Stimulated activated CD4-positive, alpha-beta T cell treated with anti-CD3 and anti-CD28 coated beads, Interleukin-4, amount 100 ng/mL, for 48 hours (primary cell): ENCODE measurements at regions not wholly inside any gene's neighbourhood (a gene's known extent, or its start where the extent isn't known, plus 50 kb on each side); places are given as distances from the start of the nearest gene placed in this dataset.
A peak's percentile ranks its signal among the peaks of the same experiment; 100 is the strongest.
"Not testable (repeated sequence)": the region's sequence is repeated elsewhere in the genome, so short reads cannot be mapped to it uniquely, and the experiment has no call there.

Source experiments
- DNase-seq, 2 donors: peaks; one replicate each; pipeline ENCODE4 v3.0.0-alpha.2; 2020; ENCODE audit warnings: low read depth in 2 of 2

DNA sequence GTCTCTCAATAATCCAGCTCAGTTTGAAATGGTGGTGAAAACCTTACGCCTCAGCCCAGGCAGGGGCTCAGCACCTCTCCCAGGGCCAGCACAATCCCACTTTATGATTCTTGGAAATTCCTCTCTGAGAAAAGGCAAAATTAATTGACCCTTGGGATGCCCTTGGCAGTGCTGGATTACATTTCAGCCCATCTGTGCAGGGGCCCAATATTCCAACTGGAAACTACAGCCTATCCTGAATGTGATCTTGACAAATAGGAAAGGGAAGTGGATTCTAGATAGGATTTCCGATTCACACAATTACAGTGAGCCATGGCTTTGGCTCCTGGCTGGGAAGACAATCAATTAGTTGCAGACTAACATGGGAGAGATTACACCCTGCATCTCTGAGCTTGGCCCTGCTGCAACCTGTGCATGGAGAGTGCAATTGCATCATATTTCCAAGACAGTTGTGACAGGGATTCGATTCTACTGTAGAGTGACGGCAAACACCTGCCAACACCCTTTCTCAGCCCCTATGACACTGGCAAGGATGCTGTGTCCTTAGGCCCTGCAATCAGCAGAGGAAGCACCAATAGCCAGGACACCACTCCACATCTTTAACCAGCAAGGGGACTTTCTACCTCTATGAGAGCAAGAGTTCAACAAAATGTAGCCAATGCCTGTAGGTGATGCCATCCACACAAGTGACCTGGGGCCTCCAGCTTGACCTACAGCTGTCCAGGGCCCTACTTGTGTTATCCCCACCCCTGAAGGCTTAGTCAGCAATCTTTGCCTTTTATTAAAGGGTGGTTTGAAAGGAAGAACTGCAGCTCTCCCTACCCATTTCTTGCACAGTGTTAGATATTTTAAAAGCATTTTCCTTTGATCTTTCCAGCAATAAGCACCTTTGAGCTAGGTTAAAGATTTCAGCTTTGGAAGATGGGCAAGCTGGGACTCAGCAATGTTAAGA, 187.2 kb upstream of the HS6ST1 start:
- DNase-seq, result no peak

DNA sequence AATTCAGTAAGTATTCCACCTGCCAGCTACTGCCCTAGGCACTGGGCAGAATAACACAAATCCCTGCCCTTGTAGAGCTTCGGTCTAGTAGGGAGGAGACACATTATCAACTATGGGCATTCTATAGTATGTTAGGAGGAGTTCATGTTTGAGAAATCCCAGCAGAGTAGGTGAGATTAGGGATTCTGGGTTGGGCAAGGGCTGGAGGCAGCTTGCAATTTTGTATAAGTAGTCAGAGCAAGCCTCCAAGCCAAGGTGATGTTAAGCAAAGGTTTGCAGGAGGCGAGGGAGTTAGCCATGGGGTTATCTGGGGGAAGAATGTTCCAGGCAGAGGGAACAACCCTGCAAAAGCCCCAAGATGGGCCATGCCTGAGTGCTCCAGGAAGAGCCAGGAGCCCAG, 187.9 kb upstream of the HS6ST1 start:
- no peak for DNase-seq

DNA sequence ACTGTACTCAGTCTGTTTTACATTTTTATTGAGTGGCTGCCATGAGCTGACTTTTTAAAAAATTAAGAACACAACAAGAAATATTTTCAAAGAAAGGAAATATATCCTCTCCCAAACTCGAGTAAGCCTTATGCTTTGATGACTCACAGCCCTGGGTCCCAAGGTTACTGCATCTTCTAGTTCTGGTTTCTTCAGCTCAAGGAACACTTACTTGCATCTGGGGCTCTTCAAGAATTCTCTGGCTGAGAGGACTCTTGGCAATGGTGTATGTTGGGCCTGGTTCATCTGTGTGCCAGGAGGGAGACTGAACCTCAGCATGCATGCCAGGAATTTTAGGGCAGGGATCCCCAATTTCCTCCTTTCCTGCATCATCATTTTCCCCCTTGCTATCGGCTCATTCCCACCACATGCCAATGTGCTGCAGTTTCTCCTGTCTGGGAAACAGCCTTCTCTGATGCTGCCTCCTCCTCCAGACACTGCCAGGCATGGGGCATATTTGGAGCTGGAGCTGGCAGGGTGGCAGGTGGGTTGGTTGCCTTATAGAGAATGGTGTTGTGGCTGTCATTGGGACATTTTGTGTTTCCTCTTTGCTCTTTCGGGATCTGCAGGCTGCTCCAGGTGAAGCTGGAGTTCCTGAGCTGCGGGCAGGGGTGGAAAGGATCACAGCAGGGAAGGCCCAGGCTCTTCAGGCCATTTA, 192.2 kb upstream of the HS6ST1 start:
- DNase-seq, result no peak

DNA sequence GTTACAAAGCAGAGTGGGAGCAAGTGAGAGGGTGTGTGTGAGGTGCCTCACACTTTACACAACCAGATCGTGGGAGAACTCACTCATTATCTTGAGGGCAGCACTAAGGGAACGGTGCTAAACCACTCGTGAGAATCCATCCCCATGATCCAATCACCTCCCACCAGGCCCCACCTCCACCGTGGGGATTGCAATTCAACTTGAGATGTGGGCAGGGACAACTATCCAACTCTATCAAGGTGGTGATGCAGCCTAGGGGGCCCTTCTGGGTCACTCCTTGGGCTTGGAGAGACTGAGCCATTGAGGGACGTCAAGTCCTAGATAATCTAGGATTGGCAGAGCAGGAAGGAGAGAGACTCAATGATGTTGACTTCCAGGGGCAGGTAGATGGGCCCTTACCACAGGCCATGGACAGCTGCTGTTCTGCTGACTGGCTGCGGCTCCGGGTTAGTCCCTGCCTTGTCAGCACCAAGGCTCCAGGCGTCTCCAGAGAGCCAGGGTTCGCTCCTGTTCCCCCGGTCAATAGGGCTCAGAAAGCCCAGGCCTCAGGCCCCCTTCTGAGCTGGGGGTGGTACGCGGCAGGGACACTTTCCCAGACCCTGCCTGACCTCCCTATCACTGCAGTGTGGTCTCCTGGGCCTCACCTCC, 193.2 kb upstream of the HS6ST1 start:
- no peak for DNase-seq

DNA sequence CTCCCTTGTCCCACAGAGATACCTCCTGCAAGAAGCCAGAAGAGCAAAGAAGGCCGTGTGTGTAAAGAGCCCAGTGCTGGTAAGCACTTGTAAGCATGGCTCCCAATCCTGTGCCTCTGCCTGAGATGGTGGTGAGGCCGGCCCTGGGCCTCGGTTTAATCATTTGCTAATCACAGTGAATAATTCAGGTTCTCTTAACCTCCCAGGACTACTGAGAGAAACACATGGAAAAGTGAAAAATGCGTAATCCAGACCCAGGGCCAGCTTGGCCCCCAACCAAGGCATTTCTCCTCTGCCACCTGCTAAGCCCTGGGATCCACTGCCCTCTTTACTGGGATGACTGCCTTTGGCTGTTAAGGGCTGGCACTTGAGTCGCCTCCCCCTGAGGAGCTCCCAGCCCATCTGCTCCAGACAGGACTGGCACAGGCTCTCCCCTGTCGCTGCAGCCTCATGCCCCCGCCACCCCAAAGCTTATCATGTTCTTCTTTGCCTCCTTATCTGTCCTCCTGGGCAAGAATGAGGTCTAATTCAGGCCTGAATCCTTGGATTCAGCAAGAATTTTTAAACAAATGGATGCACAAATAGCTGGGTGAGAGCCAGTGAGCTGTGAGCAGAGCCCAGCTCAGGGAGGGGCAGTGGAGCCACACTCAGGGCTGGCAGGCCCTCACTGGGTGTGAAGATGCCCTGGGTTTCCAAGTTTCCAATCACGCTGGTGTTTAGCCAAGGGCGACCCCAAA, 193.9 kb upstream of the HS6ST1 start:
- DNase-seq, result no peak

DNA sequence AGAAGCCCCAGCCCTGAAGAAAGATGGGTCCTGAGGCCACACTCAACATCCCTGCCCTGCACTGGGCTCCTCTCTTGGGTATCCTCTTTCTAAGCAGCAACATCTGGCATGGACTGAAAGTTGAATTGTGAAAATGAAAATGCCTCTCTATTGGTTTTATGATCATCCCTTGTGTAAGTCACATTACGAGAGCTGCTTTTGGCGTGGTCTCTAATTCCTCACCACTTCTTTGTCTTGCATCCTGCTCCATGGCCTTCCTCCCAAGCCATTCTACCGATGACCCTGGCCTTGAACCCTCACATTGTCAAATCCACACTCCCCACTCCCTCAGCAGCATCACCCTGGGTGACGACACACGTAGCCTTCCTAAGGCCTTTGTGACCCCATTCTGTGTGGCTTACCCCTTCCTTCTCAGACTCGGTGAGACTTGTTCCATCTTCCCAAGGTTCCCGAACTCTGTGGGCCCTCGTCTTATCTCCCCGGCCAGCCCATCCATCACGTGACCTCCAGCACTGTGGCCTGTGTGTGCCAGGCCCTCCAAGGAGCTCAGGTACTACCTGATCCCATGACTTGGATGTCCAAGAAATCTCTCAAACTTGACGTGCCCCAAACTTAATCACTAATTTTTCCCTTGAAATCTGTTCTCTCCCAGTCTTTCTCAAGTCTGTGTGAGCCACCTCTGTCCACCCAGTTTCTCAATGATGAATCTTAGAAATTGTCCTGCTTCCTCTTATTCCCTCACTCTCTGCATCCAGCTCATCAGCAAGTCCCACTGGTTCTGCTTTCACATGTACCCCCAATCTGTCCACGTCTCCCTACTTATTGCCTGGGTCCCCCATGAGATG, 194.7 kb upstream of the HS6ST1 start:
- no peak for DNase-seq

DNA sequence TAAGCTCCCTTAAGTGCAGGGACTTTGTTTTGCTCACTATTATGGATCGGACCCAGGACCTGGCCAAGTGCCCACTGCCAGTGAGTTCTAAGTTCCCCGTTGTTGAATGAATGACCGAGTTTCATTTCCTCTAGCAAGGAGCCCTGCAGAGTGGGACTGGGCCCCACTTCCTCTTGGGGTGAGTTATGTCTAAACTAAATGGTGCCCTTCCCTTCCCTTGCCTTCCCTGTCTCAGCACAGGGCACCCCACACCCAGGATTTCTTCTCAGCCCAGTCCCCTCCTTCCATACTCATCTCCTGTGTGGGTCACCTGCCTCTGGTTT, 195.3 kb upstream of the HS6ST1 start:
- DNase-seq, result no peak

DNA sequence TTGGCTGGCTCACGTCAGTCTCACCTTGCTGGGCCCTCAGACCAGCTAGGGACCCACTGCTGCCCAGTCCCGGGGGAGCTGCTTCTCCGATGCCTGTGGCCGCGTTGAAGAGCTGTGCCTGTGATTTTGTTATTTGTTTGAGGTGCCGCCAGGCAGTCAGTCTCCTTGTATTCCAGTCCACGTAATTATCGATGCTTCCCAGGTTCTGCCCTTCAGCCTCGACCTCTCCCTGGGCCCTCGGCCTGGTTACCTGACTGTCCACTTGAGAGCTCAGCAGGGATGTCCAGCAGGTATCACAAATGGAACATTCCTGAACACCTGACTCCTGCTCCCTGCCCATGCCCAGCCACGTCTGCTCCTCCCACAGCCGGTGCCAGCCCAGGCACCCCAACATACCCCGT, 195.9 kb upstream of the HS6ST1 start:
- no peak for DNase-seq

DNA sequence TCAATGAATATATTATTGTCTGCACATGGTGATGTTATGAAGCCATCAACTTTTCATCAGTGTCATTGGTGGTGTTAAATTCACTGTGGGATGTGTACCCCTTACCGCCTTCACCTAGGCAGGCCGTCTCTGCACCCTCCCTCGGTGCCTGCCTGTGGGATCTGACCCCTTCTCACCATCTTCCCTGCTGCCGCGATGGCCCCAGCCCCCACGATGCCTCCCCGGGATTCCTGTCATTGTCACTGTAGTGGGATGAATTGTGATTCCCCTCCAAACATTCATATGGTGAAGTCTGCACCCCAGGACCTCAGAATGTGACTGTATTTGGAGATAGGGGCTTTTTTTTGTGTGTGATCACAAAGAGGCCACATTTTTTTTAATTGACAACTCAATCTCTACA, 198.3 kb upstream of the HS6ST1 start:
- DNase-seq, result no peak

DNA sequence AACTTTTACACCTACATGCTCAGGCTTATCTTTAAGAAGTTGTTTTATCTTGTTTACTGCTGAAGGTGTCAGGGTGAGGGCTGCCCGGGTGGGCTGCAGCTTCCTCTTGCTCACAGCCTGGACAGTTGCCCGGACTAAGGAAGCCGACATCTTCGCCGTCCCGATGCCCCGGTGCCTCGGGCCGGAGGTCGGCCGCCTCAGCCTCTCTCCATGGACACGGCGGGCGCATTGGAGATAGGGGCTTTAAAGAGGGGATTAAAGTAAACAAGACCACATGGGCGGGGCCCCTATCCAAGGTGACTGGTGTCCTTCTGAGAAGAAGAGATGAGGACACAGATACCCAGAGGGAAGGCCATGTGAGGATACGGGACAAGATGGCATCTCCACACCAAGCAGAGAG, 200.4 kb upstream of the HS6ST1 start:
- not testable (repeated sequence) for DNase-seq

DNA sequence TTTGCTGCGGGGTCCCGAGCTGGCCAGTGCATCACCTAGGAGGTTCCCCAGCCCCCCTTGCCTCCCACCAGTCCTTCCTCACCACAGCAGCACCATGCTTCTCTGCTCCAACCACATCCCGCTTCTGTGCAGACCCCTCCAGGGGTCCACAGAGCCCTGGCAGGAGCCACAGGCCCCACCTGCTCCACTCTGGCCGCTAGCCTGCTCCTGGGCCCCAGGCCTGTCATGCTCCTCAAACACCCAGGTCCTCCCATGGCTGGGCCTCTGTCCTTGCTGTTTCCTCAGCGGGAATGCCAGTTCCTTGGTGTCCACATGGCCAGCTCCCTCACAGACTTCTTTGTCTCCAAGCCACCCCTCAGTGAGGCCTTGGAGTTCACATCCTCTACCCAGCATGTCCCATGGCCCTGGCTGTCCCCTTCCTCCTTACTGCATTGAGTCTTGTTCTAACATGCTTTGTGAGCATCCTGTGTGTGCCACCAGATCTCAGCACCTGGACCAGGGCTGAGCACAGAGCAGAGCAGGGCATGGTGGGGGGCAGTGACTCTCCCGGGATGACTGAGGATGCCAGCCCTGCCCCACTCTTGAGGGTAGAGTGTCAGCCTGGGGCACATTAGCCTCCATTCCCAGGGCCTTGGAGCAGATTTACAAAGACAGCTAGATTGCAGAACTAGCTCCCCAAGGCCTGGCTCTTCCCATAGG, 201.0 kb upstream of the HS6ST1 start:
- no peak for DNase-seq

DNA sequence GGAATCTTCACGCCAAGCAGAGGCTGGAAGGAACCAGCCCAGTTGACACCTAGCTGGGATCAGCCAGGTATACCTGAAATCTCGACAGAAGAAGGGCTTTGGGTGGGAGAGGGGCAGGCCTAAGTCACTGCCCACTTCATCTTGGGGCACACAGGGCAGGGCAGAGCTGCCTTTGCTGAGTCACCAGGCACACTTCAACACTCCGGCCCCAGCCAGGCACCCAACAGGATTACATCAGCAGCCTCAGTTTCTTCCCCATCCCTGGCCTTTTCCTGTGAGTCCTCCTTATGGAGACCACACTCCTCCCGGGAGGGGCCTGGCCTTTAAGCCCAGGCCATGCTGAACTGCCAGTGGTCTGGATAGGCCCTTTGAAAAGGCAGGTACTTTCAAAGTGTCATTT, 201.7 kb upstream of the HS6ST1 start:
- no peak for DNase-seq

DNA sequence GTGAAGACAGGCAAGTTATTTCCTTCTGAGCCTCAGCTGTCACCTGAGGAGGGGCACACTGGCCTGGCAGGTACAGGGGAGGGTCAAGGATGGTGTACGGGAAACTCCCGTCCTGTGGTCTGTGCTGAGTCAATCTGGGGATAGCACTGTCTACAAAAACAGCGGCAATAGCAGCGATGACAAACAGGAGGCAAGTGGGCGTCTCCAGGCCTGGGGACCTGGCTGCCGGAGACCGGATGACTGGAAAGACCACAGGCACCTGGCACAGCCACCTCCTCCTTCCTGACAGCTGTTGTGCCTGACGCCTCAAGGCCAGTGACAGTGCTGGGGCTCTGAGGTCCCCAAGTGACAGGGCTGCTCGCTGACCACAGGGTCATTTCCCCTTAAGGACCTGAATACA, 202.1 kb upstream of the HS6ST1 start:
- peak; percentile 22 to 28 for DNase-seq

DNA sequence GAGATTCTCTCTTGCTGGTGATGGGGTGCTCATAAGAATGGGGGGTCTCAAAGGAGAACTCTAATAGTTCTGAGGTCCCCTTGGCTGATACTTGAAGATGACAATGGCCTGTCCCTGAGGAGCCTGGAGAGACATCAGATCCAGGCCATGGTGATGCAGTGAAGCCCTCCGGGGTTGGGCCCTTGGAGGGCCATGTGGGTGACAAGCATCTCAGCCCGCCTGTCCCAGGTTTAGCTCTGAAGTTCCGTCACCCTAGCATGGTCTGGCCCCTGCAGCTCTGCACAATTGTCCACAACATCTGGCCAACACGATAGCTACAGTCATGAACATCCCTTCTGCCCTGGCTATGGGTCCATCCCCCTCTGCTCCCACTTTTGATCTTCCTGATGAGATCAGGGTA, 202.8 kb upstream of the HS6ST1 start:
- no peak for DNase-seq

DNA sequence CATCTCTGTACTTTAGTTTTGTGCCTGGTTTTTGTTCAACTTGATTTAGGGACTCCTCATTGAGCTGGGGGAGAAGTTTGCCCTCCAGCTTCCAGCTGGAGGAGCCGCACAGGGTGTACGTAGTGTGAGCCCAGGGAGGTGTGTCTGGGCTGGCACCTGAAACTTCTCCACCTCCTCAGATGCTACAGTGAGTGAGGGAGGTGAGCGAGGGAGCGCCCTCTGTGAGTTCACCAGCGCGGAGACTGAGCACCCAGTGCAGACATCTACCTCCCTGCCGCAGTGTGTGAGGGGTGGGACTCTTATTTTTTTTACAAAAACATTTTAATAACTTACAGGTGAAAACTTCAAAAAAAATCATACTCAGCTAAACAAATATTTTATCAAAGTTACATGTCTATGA, 204.2 kb upstream of the HS6ST1 start:
- DNase-seq, result no peak

DNA sequence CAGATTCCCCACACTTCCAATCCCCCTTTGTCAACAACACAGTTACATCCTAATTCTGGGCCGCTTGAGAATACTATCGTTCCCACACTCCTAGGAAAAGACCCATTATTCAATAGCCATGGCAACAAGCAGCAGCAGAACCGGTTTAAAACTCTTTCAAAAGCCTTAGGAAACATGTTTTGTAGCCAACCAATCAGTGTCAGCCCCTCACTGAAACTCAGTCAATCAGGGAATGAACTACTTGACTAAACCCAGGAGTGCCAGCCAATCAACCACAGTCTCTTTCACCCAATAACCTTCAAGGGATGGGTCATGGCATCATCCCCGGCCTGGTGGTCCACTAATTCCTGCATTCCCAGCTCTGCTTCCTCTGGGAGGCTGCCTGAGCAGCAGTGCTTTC, 204.8 kb upstream of the HS6ST1 start:
- no peak for DNase-seq

DNA sequence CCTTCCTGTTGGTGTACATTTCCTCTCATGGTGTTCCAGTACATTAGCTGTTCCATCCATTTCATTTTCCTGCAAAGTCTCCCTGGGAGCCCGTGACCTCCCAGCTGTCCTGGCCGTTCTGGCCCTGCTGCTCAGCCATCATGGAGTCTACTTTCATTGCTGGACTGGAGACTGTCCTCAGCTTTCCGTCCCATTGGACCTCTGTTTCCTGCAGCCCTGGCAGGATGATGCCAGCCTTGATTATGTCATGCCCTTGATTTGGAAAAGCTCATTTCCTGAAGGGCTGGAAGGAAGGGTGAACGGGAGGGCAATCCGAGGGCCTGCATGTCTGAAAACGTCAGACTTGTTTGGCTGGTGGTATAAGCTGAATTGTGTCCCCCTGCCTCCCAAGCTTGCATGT, 205.5 kb upstream of the HS6ST1 start:
- no peak for DNase-seq

DNA sequence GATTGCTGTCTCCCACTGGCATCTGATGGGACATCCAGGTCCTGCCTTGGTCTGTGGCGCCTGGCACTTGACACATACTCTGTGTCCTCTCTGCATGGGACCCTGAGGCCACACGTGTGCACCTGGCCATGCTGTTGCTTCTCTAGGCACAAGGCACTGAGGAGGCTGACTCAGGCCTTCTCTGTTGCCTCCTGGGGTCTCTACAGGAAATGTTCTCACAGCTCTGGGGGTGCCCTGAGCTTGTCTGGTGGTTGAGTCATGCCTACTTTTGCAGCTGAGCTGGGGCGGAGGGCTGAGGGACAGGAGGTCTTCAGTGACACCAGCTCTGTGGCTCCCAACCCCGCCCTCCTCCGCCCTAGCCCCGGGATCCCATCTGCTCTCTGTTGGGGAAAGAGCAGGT, 207.0 kb upstream of the HS6ST1 start:
- DNase-seq, result no peak

DNA sequence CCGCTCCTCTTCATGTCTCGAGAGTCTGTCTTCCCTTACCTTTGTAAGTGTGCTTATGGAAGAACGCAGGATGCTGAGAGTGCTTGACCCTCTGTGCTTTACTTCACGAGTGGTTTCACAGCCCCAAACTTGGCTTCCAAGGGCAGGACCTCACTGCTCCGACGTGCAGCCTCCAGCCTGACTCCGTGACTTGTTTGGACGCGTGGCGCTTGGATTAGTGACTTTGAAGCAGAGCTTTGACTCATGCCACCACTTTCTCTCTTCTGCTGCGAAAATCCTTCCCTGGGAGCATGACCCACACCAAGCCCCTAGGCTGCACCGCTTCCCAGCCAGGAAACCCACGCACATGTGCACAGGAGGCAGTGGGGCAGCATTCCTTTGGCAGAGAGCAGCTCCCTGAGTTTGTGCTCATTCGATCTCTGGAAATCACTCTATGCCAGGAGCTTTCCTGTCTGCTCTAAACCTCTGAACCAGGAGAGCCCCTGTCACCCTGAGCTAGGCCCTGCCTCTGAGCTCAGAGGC, 207.8 kb upstream of the HS6ST1 start:
- no peak for DNase-seq

DNA sequence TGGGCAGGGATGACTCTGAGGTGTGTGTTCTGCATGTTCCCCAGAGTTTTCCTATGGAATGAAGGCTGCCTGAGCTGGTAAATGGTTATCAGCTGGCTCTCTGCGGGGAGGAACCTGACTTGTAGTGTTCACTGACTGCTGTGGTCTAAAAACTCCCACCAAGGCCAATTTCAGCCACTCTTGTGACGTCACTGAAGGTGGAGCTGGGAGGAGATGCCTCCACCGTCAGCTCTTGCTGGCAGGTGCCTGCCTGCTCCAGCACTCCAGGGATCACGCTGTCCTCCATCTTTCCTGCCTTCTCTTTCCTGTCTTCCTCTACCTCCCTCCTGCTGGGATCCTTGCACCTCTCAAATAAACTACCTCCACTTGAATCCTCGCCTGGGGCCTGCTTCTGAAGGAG, 209.5 kb upstream of the HS6ST1 start:
- DNase-seq, result no peak
